ENCODE measurements at regions not wholly inside any gene's neighbourhood (a gene's known extent, or its start where the extent isn't known, plus 50 kb on each side); places are given as distances from the start of the nearest gene placed in this dataset.

- no peak for DNase-seq (ENCODE audit: low read depth in 2 of 2)
Observed at GRCh38 chr6:102631921-102632320, 1238.4 kb downstream of the GRIK2 start.

- DNase-seq (ENCODE audit: low read depth in 2 of 2) = no peak
Observed at GRCh38 chr6:102623201-102623600, 1229.7 kb downstream of the GRIK2 start.

GRCh38 chr6:102619585-102619984, 1226.1 kb downstream of the GRIK2 start:
- no peak for DNase-seq (ENCODE audit: low read depth in 2 of 2)

GRCh38 chr6:102582569-102582968, 1189.1 kb downstream of the GRIK2 start:
- no peak for DNase-seq (ENCODE audit: low read depth in 2 of 2)

GRCh38 chr6:102581378-102582124, 1188.0 kb downstream of the GRIK2 start:
- DNase-seq (ENCODE audit: low read depth in 2 of 2) = no peak

- no peak for DNase-seq (ENCODE audit: low read depth in 2 of 2)
Observed at GRCh38 chr6:102571236-102571908, 1177.9 kb downstream of the GRIK2 start.

- no peak for DNase-seq (ENCODE audit: low read depth in 2 of 2)
Observed at GRCh38 chr6:102562713-102563112, 1169.2 kb downstream of the GRIK2 start.

GRCh38 chr6:102553214-102553613, 1159.7 kb downstream of the GRIK2 start:
- DNase-seq (ENCODE audit: low read depth in 2 of 2) = no peak

GRCh38 chr6:102549221-102549874, 1155.8 kb downstream of the GRIK2 start:
- no peak for DNase-seq (ENCODE audit: low read depth in 2 of 2)

GRCh38 chr6:102525336-102525735, 1131.8 kb downstream of the GRIK2 start:
- DNase-seq (ENCODE audit: low read depth in 2 of 2) = no peak

GRCh38 chr6:102520966-102521365, 1127.5 kb downstream of the GRIK2 start:
- no peak for DNase-seq (ENCODE audit: low read depth in 2 of 2)

- DNase-seq (ENCODE audit: low read depth in 2 of 2) = no peak
Observed at GRCh38 chr6:102517506-102517905, 1124.0 kb downstream of the GRIK2 start.

GRCh38 chr6:102501615-102502014, 1108.1 kb downstream of the GRIK2 start:
- DNase-seq (ENCODE audit: low read depth in 2 of 2) = no peak

- DNase-seq (ENCODE audit: low read depth in 2 of 2) = no peak
Observed at GRCh38 chr6:102494808-102495207, 1101.3 kb downstream of the GRIK2 start.

- DNase-seq (ENCODE audit: low read depth in 2 of 2) = no peak
Observed at GRCh38 chr6:102493485-102493884, 1100.0 kb downstream of the GRIK2 start.

GRCh38 chr6:102488729-102489128, 1095.2 kb downstream of the GRIK2 start:
- no peak for DNase-seq (ENCODE audit: low read depth in 2 of 2)

GRCh38 chr6:102485480-102485879, 1092.0 kb downstream of the GRIK2 start:
- no peak for DNase-seq (ENCODE audit: low read depth in 2 of 2)

- no peak for DNase-seq (ENCODE audit: low read depth in 2 of 2)
Observed at GRCh38 chr6:102474041-102474807, 1080.7 kb downstream of the GRIK2 start.

- DNase-seq (ENCODE audit: low read depth in 2 of 2) = no peak
Observed at GRCh38 chr6:102458990-102459389, 1065.5 kb downstream of the GRIK2 start.

- DNase-seq (ENCODE audit: low read depth in 2 of 2) = no peak
Observed at GRCh38 chr6:102438171-102438570, 1044.7 kb downstream of the GRIK2 start.

GRCh38 chr6:102417368-102417998, 1024.0 kb downstream of the GRIK2 start:
- DNase-seq (ENCODE audit: low read depth in 2 of 2) = no peak

GRCh38 chr6:102415891-102416290, 1022.4 kb downstream of the GRIK2 start:
- DNase-seq (ENCODE audit: low read depth in 2 of 2) = no peak
